Transverse colon (tissue), 4 donors: ENCODE measurements at regions not wholly inside any gene's neighbourhood (a gene's known extent, or its start where the extent isn't known, plus 50 kb on each side); places are given as distances from the start of the nearest gene placed in this dataset.

Experiments
- CTCF ChIP-seq, 5 experiments: fragments of 200-600 bp in 3 of 5; fragments of 450-650 bp in 2 of 5; sonication (generic) in 3 of 5; IDR thresholded peaks; 1 replicate in 2 of 5; 2 replicates in 3 of 5; pipeline ENCODE4 v1.5.1; 2016 to 2017; ENCODE audit warnings: antibody characterized with exemption in 5 of 5, inconsistent platforms in 3 of 5, mild to moderate bottlenecking in 2 of 5, moderate library complexity in 1 of 5
- EP300 ChIP-seq: sonication (generic); formaldehyde crosslinking; IDR thresholded peaks from one replicate; pipeline ENCODE4 v1.6.1; 2017; ENCODE audit warnings: antibody characterized with exemption, low read depth
- POLR2A ChIP-seq: fragments of 450-650 bp; IDR thresholded peaks from one replicate; pipeline ENCODE4 v1.6.1; 2016; ENCODE audit warnings: antibody characterized with exemption, mild to moderate bottlenecking, moderate library complexity
- POLR2AphosphoS5 ChIP-seq, 3 donors: sonication (generic); formaldehyde crosslinking; IDR thresholded peaks; one replicate each; pipeline ENCODE4 v1.6.1; 2016; ENCODE audit warnings: antibody characterized with exemption in 3 of 3

- no peak for TF ChIP-seq CTCF (IDR thresholded peaks at IDR 0.05)
- no peak for TF ChIP-seq POLR2A
- TF ChIP-seq POLR2AphosphoS5 (IDR thresholded peaks at IDR 0.05): no peak
- TF ChIP-seq EP300: no peak
Measured at GRCh38 chr21:36265431-36265830, 54.6 kb upstream of the MORC3 start.
